ENCODE measurements at regions not wholly inside any gene's neighbourhood (a gene's known extent, or its start where the extent isn't known, plus 50 kb on each side); places are given as distances from the start of the nearest gene placed in this dataset.

GRCh38 chr3:193821151-193821668, 228.2 kb downstream of the OPA1 start:
- TF ChIP-seq CTCF (IDR thresholded peaks at IDR 0.05) (no peak), POLR2A (IDR thresholded peaks at IDR 0.05) (no peak)
